Osteocyte (in vitro differentiated cells): ENCODE measurements at regions not wholly inside any gene's neighbourhood (a gene's known extent, or its start where the extent isn't known, plus 50 kb on each side); places are given as distances from the start of the nearest gene placed in this dataset.
"Not testable (repeated sequence)": the region's sequence is repeated elsewhere in the genome, so short reads cannot be mapped to it uniquely, and the experiment has no call there.

Experiments used
- DNase-seq: peaks from one replicate; pipeline ENCODE4 v3.0.0; 2021; ENCODE audit warnings: mixed read lengths; ENCODE audit not compliant: unreplicated experiment; ENCODE audit errors: extremely low spot score
- H3K27ac Mint-ChIP-seq: one replicate; pipeline ENCODE4 v1.8.0; 2021; ENCODE audit warnings: mild to moderate bottlenecking, mixed read lengths; ENCODE audit not compliant: unreplicated experiment
- H3K27me3 Mint-ChIP-seq: one replicate; pipeline ENCODE4 v1.8.0; 2021; ENCODE audit warnings: mixed read lengths; ENCODE audit not compliant: unreplicated experiment
- H3K36me3 Mint-ChIP-seq: one replicate; pipeline ENCODE4 v1.8.0; 2021; ENCODE audit warnings: mixed read lengths; ENCODE audit not compliant: unreplicated experiment
- H3K4me1 Mint-ChIP-seq: one replicate; pipeline ENCODE4 v1.8.0; 2021; ENCODE audit warnings: mixed read lengths; ENCODE audit not compliant: unreplicated experiment
- H3K4me3 Mint-ChIP-seq: one replicate; pipeline ENCODE4 v1.8.0; 2021; ENCODE audit warnings: mild to moderate bottlenecking, moderate library complexity, mixed read lengths; ENCODE audit not compliant: unreplicated experiment
- H3K9me3 Mint-ChIP-seq: one replicate; pipeline ENCODE4 v1.8.0; 2021; ENCODE audit warnings: mixed read lengths; ENCODE audit not compliant: unreplicated experiment
- TF ChIP-seq, protein P1 (sequence below): fragments of 200-600 bp; sonication (generic); IDR thresholded peaks from 2 replicates; pipeline ENCODE4 v1.5.0; 2021; ENCODE audit warnings: antibody characterized with exemption, mild to moderate bottlenecking, moderate library complexity

DNA sequence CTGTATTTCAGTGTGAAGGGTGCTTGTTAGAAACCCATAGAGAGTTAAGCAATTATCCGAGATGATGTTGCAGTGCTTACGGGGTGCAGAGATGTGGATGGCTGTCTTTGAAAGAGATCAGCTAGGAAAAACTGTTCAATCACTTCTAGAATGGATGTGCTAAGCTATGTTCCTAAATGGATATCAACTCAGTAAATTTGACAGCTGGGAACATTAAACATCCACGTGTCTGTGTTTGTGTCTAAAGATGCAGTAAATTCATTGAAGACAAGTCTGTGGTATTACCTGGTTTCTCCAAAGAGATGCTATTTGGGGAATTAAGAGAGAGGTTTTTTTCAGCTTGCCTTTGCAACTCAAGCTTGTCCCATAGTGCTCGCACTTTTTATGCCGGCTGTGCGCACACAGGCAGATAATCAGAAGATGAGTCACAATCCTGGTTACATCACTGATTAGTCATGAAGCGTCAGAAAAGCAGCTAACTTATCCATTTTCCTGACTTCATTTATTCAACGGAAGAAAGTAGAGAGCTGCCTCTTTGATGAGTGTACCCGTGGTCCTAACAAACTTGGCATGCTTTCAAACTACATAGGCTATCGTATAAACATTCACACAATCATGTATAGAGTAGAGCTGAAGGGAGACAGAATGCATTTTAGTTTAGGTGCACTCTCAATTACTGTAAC is 691.7 kb upstream of the SLC35B3 start:
- Mint-ChIP-seq H3K27me3 (no peaks in the 10 kb centered on the region), H3K9me3 (peaks cover 3% of the 10 kb centered on the region), H3K27ac (peak overlapping the region; percentile 12), H3K4me3 (no peak overlapping the region), H3K36me3 (no peaks in the 10 kb centered on the region), H3K4me1 (peaks cover 25% of the 10 kb centered on the region)
- TF ChIP-seq, protein P1, sequence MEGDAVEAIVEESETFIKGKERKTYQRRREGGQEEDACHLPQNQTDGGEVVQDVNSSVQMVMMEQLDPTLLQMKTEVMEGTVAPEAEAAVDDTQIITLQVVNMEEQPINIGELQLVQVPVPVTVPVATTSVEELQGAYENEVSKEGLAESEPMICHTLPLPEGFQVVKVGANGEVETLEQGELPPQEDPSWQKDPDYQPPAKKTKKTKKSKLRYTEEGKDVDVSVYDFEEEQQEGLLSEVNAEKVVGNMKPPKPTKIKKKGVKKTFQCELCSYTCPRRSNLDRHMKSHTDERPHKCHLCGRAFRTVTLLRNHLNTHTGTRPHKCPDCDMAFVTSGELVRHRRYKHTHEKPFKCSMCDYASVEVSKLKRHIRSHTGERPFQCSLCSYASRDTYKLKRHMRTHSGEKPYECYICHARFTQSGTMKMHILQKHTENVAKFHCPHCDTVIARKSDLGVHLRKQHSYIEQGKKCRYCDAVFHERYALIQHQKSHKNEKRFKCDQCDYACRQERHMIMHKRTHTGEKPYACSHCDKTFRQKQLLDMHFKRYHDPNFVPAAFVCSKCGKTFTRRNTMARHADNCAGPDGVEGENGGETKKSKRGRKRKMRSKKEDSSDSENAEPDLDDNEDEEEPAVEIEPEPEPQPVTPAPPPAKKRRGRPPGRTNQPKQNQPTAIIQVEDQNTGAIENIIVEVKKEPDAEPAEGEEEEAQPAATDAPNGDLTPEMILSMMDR, result no peak
- no peak for DNase-seq

GRCh38 chr6:9126034-9126433 is 690.7 kb upstream of the SLC35B3 start:
- not testable (repeated sequence) for H3K4me3 Mint-ChIP-seq, H3K9me3 Mint-ChIP-seq, DNase-seq, H3K27me3 Mint-ChIP-seq, H3K36me3 Mint-ChIP-seq, H3K27ac Mint-ChIP-seq
- peaks cover 25% of the 10 kb centered on the region for H3K4me1 Mint-ChIP-seq

- peaks cover 15% of the 10 kb centered on the region for H3K4me1 Mint-ChIP-seq
- DNase-seq, result no peak
- TF ChIP-seq, protein P1, result no peak
- H3K36me3 Mint-ChIP-seq, result no peaks in the 10 kb centered on the region
- no peaks in the 10 kb centered on the region for H3K9me3 Mint-ChIP-seq
- H3K27ac Mint-ChIP-seq, result no peak overlapping the region
- H3K27me3 Mint-ChIP-seq, result no peaks in the 10 kb centered on the region
- H3K4me3 Mint-ChIP-seq, result no peak overlapping the region
Measured at GRCh38 chr6:9121549-9121948, 686.2 kb upstream of the SLC35B3 start.

DNA sequence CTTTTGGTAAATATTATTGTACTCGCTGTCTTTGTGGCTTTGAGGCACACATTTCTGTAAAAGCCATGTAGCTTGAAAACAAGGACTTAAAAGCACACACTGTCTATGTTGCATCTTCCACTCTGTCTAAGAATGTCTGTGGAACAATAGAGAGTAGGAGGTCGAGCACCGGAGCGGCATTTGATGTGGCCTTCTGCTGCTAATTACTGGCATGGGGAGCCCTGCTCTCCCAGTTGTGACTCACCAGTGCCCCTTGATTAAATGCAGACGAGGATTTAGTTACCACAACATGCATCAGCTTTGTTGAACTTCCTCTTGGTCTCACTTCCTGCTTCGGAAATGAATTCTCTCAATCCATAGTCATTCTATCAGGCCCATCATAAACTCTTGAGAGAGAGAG is 680.7 kb upstream of the SLC35B3 start:
- H3K36me3 Mint-ChIP-seq, result no peaks in the 10 kb centered on the region
- no peaks in the 10 kb centered on the region for H3K9me3 Mint-ChIP-seq
- TF ChIP-seq, protein P1, result no peak
- no peaks in the 10 kb centered on the region for H3K27me3 Mint-ChIP-seq
- no peak overlapping the region for H3K4me3 Mint-ChIP-seq
- no peak overlapping the region for H3K27ac Mint-ChIP-seq
- H3K4me1 Mint-ChIP-seq, result peaks cover 11% of the 10 kb centered on the region
- DNase-seq, result no peak

- Mint-ChIP-seq H3K4me1 (peaks cover 11% of the 10 kb centered on the region), H3K4me3 (no peak overlapping the region), H3K27me3 (no peaks in the 10 kb centered on the region), H3K9me3 (no peaks in the 10 kb centered on the region), H3K27ac (no peak overlapping the region), H3K36me3 (no peaks in the 10 kb centered on the region)
- DNase-seq, result no peak
- TF ChIP-seq, protein P1, result no peak
Measured at GRCh38 chr6:9112544-9112943, 677.2 kb upstream of the SLC35B3 start.
